Endothelial cell of umbilical vein (primary cell): ENCODE measurements at regions not wholly inside any gene's neighbourhood (a gene's known extent, or its start where the extent isn't known, plus 50 kb on each side); places are given as distances from the start of the nearest gene placed in this dataset.

Source experiments
- BruUV-seq: library from RNA; stranded (reverse); fragments of 400-500 nt; replicated peaks from 2 replicates; lab custom pipeline; 2021; lab: Mats Ljungman, UMichigan
- CTCF ChIA-PET: fragments of 300-600, 350-600 bp; sonication (Branson Sonifier 250); formaldehyde crosslinking; loops from one replicate; lab custom pipeline; 2021; ENCODE audit warnings: antibody characterized with exemption, inconsistent platforms; lab: Charles Lee
- POLR2A ChIA-PET: fragments of 300-600, 350-600 bp; sonication (Branson Sonifier 250); formaldehyde crosslinking; loops from one replicate; lab custom pipeline; 2021; ENCODE audit warnings: antibody characterized with exemption, inconsistent platforms; lab: Charles Lee
- DNase-seq: peaks from one replicate; pipeline ENCODE4 v3.0.0-alpha.2; 2011; ENCODE audit warnings: low read depth, low spot score
- FAIRE-seq: peaks from 2 replicates; lab custom pipeline; 2011; peaks lifted over from hg19 to GRCh38; lab: Jason Lieb, UNC
- H2AFZ ChIP-seq: 2 replicates; pipeline ENCODE4 v1.6.0; 2012; ENCODE audit warnings: low read depth, low read length, control low read depth, inconsistent platforms
- H3K27ac ChIP-seq: 2 replicates; pipeline ENCODE4 v1.5.1; 2011; ENCODE audit warnings: low read depth, mild to moderate bottlenecking, control low read depth, low read length, moderate library complexity; ENCODE audit not compliant: insufficient read depth
- H3K27me3 ChIP-seq, 2 experiments: 2 replicates each; pipeline versions ENCODE4 v1.6.0 to v1.6.1; 2011; ENCODE audit warnings: low read length in 2 of 2, mixed read lengths in 1 of 2; ENCODE audit not compliant: control insufficient read depth in 2 of 2, insufficient read depth in 2 of 2
- H3K36me3 ChIP-seq, 2 experiments: 2 replicates in 1 of 2; 3 replicates in 1 of 2; pipeline ENCODE4 v1.5.1; 2011; ENCODE audit warnings: low read length in 2 of 2, mild to moderate bottlenecking in 1 of 2, moderate library complexity in 1 of 2; ENCODE audit not compliant: control insufficient read depth in 2 of 2, insufficient read depth in 2 of 2; ENCODE audit errors: extremely low read depth in 1 of 2
- H3K4me1 ChIP-seq: 3 replicates; pipeline ENCODE4 v1.5.1; 2011; ENCODE audit warnings: mild to moderate bottlenecking, low read length; ENCODE audit not compliant: control insufficient read depth, insufficient read depth; ENCODE audit errors: extremely low read depth
- H3K4me2 ChIP-seq: 2 replicates; pipeline ENCODE4 v1.6.1; 2011; ENCODE audit warnings: low read length, control low read depth, mixed read lengths; ENCODE audit not compliant: insufficient read depth
- H3K4me3 ChIP-seq, 3 experiments: fragments of 200-600 bp in 1 of 3; sonication (generic), shearing (Covaris generic) in 1 of 3; replicated peaks in 1 of 3; 2 replicates each; pipeline ENCODE4 v1.5.1; 2011 to 2016; ENCODE audit warnings: control low read depth in 3 of 3, low read length in 3 of 3, mild to moderate bottlenecking in 2 of 3, inconsistent platforms in 1 of 3, low read depth in 1 of 3, moderate library complexity in 1 of 3; ENCODE audit not compliant: insufficient read depth in 1 of 3
- H3K79me2 ChIP-seq: 2 replicates; pipeline ENCODE4 v1.6.0; 2012; ENCODE audit warnings: low read length, inconsistent platforms; ENCODE audit not compliant: control insufficient read depth, insufficient read depth
- H3K9ac ChIP-seq: replicated peaks from 2 replicates; pipeline ENCODE3; 2011; ENCODE audit warnings: low read length, control low read depth; ENCODE audit not compliant: insufficient read depth; ENCODE audit errors: extremely low read depth
- H3K9me1 ChIP-seq: replicated peaks from 3 replicates; pipeline ENCODE4 v1.6.0; 2011; ENCODE audit warnings: mild to moderate bottlenecking, low read length; ENCODE audit not compliant: control insufficient read depth, insufficient read depth; ENCODE audit errors: extremely low read depth
- H3K9me3 ChIP-seq: replicated peaks from 2 replicates; pipeline ENCODE4 v1.5.1; 2012; ENCODE audit warnings: low read length, inconsistent platforms; ENCODE audit not compliant: control insufficient read depth, insufficient read depth
- H4K20me1 ChIP-seq: replicated peaks from 2 replicates; pipeline ENCODE3; 2011; ENCODE audit warnings: mild to moderate bottlenecking, low read length; ENCODE audit not compliant: control insufficient read depth, insufficient read depth; ENCODE audit errors: extremely low read depth
- FOS ChIP-seq: IDR thresholded peaks from 2 replicates; pipeline ENCODE4 v1.6.1; 2011; ENCODE audit warnings: mild to moderate bottlenecking, low read length, moderate library complexity, borderline replicate concordance; ENCODE audit not compliant: insufficient read depth
- GATA2 ChIP-seq: IDR thresholded peaks from 2 replicates; pipeline ENCODE4 v1.7.0; 2011; ENCODE audit warnings: low read depth, mild to moderate bottlenecking, moderate library complexity, mixed read lengths, low read length; ENCODE audit not compliant: insufficient read length, insufficient read depth
- JUN ChIP-seq: IDR thresholded peaks from 2 replicates; pipeline ENCODE4 v1.6.1; 2011; ENCODE audit warnings: borderline replicate concordance, low read depth; ENCODE audit not compliant: insufficient read length, insufficient read depth
- POLR2A ChIP-seq: IDR thresholded peaks from 2 replicates; pipeline ENCODE4 v1.6.1; 2012; ENCODE audit warnings: low read depth, mild to moderate bottlenecking, control low read depth, low read length
- dilution Hi-C: fragments of 300-500 bp; cut with MboI; formaldehyde crosslinking; loops from one replicate; pipeline ENCODE4 v1.15.0; 2019; ENCODE audit warnings: low sequenced_read_pairs; ENCODE audit not compliant: extremely low pct_ligation_motif_present
- intact Hi-C: fragments of 100-400 bp; cut with micrococcal nuclease; formaldehyde crosslinking; loops from one replicate; pipeline ENCODE4 v1.10.0; 2022
- TF ChIP-seq, protein P1 (sequence below): IDR thresholded peaks from 2 replicates; pipeline ENCODE4 v1.6.1; 2011; ENCODE audit not compliant: insufficient read depth, insufficient read length

DNA sequence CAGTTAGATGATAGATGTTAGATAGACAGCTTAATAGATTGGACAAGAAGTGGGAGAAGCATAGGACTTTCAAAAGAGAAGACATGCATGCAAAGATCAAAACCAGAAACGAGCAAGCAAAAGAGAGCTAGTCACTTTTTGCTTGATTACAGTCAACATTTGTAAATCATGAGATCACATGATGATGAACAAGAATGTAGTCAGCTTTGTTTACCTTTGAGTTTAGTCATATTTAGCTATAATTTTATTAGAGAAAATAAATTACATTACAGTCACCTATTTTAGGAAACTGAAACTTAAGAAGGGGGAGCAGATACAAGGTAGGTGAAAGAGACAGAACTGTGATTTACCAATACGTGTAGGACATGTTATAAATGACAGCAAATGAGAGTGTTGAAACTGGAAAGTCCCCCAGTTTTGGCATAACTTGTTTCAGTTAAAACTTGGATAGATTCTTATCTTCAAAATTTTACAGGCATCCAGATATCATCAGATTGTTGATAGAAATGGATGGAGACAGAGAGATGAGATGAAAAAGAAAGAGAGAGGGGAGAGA is 1083.1 kb upstream of the PCDH10 start:
- dilution Hi-C loops = no loop called here
- Histone ChIP-seq H2AFZ (peak overlapping the region; percentile 48), H3K79me2 (no peaks in the 10 kb centered on the region), H3K9me3 (no peaks in the 10 kb centered on the region), H3K36me3 (no peaks in the 10 kb centered on the region), H3K9ac (no peak overlapping the region), H3K4me3 (no peak overlapping the region), H3K4me2 (peak overlapping the region; percentile 47), H3K4me1 (peaks cover 18% of the 10 kb centered on the region), H3K27me3 (no peaks in the 10 kb centered on the region), H3K9me1 (no peaks in the 10 kb centered on the region), H3K27ac (no peak overlapping the region), H4K20me1 (no peaks in the 10 kb centered on the region)
- BruUV-seq = no TSS peak
- ChIA-PET POLR2A (no interaction called here), CTCF (no interaction called here)
- intact Hi-C loops = no loop called here
- FAIRE-seq (no peak), DNase-seq (peak; percentile 5)
- TF ChIP-seq JUN (no peak), POLR2A (no peak), FOS (peak; percentile 47), GATA2 (peak; percentile 41)

GRCh38 chr4:132071815-132072214 is 1077.3 kb upstream of the PCDH10 start:
- TF ChIP-seq FOS (peak; percentile 87), GATA2 (peak; percentile 32), JUN (peak; percentile 79)
- TF ChIP-seq, protein P1, sequence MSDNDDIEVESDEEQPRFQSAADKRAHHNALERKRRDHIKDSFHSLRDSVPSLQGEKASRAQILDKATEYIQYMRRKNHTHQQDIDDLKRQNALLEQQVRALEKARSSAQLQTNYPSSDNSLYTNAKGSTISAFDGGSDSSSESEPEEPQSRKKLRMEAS = no peak

More at GRCh38 chr4:132071815-132072214, 1077.3 kb upstream of the PCDH10 start:
- DNase-seq (peak; percentile 68), FAIRE-seq (peak; percentile 72)
- Histone ChIP-seq H3K36me3 (no peaks in the 10 kb centered on the region), H3K27me3 (no peaks in the 10 kb centered on the region), H3K4me1 (peaks cover 13% of the 10 kb centered on the region), H3K9me3 (no peaks in the 10 kb centered on the region), H3K9ac (peak overlapping the region; percentile 37), H3K4me2 (peak overlapping the region; percentile 64), H3K4me3 (no peak overlapping the region), H3K79me2 (no peaks in the 10 kb centered on the region), H4K20me1 (no peaks in the 10 kb centered on the region), H3K9me1 (no peaks in the 10 kb centered on the region), H3K27ac (peak overlapping the region; percentile 45), H2AFZ (no peak overlapping the region)
- no TSS peak for BruUV-seq
- ChIA-PET POLR2A (no interaction called here), CTCF (interaction anchor here (1.1 kb wide), 1 partner anchor 9 kb away, joined by 3 read pairs; no protein-coding TSS in a partner anchor)
- dilution Hi-C loops (no loop called here), intact Hi-C loops (no loop called here)
